PC-9 (cell line): ENCODE measurements at regions not wholly inside any gene's neighbourhood (a gene's known extent, or its start where the extent isn't known, plus 50 kb on each side); places are given as distances from the start of the nearest gene placed in this dataset.

Experiments used
- CTCF ChIP-seq: fragments of 200-600 bp; sonication (generic); conservative IDR thresholded peaks from 2 replicates; pipeline ENCODE4 v1.6.1; 2017; ENCODE audit warnings: mixed run types, antibody characterized with exemption, mild to moderate bottlenecking, moderate library complexity
- EZH2 ChIP-seq: fragments of 200-600 bp; sonication (generic); IDR thresholded peaks from 2 replicates; pipeline ENCODE4 v1.8.0; 2017; ENCODE audit warnings: antibody characterized with exemption, low read depth

- TF ChIP-seq CTCF = no peak
- TF ChIP-seq EZH2 = no peak
Observed at GRCh38 chr17:45666046-45666600, 118.0 kb upstream of the CRHR1 start.
